ENCODE measurements at regions not wholly inside any gene's neighbourhood (a gene's known extent, or its start where the extent isn't known, plus 50 kb on each side); places are given as distances from the start of the nearest gene placed in this dataset.

- TF ChIP-seq CTCF (IDR thresholded peaks at IDR 0.05; ENCODE audit: unreplicated experiment) = no peak
- Mint-ChIP-seq H3K9me3 (ENCODE audit: unreplicated experiment) (no peaks in the 10 kb centered on the region), H3K36me3 (ENCODE audit: low read depth, unreplicated experiment) (peaks cover 3% of the 10 kb centered on the region), H3K4me3 (ENCODE audit: unreplicated experiment) (no peak overlapping the region), H3K4me1 (ENCODE audit: unreplicated experiment) (no peaks in the 10 kb centered on the region), H3K27me3 (ENCODE audit: unreplicated experiment) (peaks cover 4% of the 10 kb centered on the region), H3K27ac (ENCODE audit: unreplicated experiment) (no peak overlapping the region)
- no peak for DNase-seq (ENCODE audit: low spot score)
Observed at GRCh38 chr2:3021720-3022119, 355.9 kb downstream of the EIPR1 start.

- Mint-ChIP-seq H3K4me1 (ENCODE audit: unreplicated experiment) (no peaks in the 10 kb centered on the region), H3K4me3 (ENCODE audit: unreplicated experiment) (no peak overlapping the region), H3K36me3 (ENCODE audit: low read depth, unreplicated experiment) (no peaks in the 10 kb centered on the region), H3K27ac (ENCODE audit: unreplicated experiment) (no peak overlapping the region), H3K27me3 (ENCODE audit: unreplicated experiment) (peaks cover 2% of the 10 kb centered on the region), H3K9me3 (ENCODE audit: unreplicated experiment) (no peaks in the 10 kb centered on the region)
- DNase-seq (ENCODE audit: low spot score) = no peak
- no peak for TF ChIP-seq CTCF (IDR thresholded peaks at IDR 0.05; ENCODE audit: unreplicated experiment)
Observed at GRCh38 chr2:3010001-3010400, 367.6 kb downstream of the EIPR1 start.

GRCh38 chr2:3009483-3009882 lies 368.1 kb downstream of the EIPR1 start:
- no peak for TF ChIP-seq CTCF (IDR thresholded peaks at IDR 0.05; ENCODE audit: unreplicated experiment)
- Mint-ChIP-seq H3K4me1 (ENCODE audit: unreplicated experiment) (no peaks in the 10 kb centered on the region), H3K27ac (ENCODE audit: unreplicated experiment) (no peak overlapping the region), H3K4me3 (ENCODE audit: unreplicated experiment) (no peak overlapping the region), H3K27me3 (ENCODE audit: unreplicated experiment) (peaks cover 2% of the 10 kb centered on the region), H3K36me3 (ENCODE audit: low read depth, unreplicated experiment) (no peaks in the 10 kb centered on the region), H3K9me3 (ENCODE audit: unreplicated experiment) (no peaks in the 10 kb centered on the region)
- DNase-seq (ENCODE audit: low spot score) = no peak

GRCh38 chr2:3009005-3009404 lies 368.6 kb downstream of the EIPR1 start:
- no peaks in the 10 kb centered on the region for H3K9me3 Mint-ChIP-seq (ENCODE audit: unreplicated experiment)
- TF ChIP-seq CTCF (IDR thresholded peaks at IDR 0.05; ENCODE audit: unreplicated experiment) = no peak
- no peaks in the 10 kb centered on the region for H3K36me3 Mint-ChIP-seq (ENCODE audit: low read depth, unreplicated experiment)
- H3K4me3 Mint-ChIP-seq (ENCODE audit: unreplicated experiment) = no peak overlapping the region
- no peak for DNase-seq (ENCODE audit: low spot score)
- no peaks in the 10 kb centered on the region for H3K4me1 Mint-ChIP-seq (ENCODE audit: unreplicated experiment)
- peaks cover 2% of the 10 kb centered on the region for H3K27me3 Mint-ChIP-seq (ENCODE audit: unreplicated experiment)
- H3K27ac Mint-ChIP-seq (ENCODE audit: unreplicated experiment) = no peak overlapping the region

- Mint-ChIP-seq H3K4me1 (ENCODE audit: unreplicated experiment) (no peaks in the 10 kb centered on the region), H3K4me3 (ENCODE audit: unreplicated experiment) (no peak overlapping the region), H3K27me3 (ENCODE audit: unreplicated experiment) (peaks cover 2% of the 10 kb centered on the region), H3K27ac (ENCODE audit: unreplicated experiment) (no peak overlapping the region), H3K36me3 (ENCODE audit: low read depth, unreplicated experiment) (no peaks in the 10 kb centered on the region), H3K9me3 (ENCODE audit: unreplicated experiment) (no peaks in the 10 kb centered on the region)
- no peak for DNase-seq (ENCODE audit: low spot score)
- no peak for TF ChIP-seq CTCF (IDR thresholded peaks at IDR 0.05; ENCODE audit: unreplicated experiment)
Observed at GRCh38 chr2:3008561-3008960, 369.1 kb downstream of the EIPR1 start.

All from endothelial cell (in vitro differentiated cells).